ENCODE measurements at regions not wholly inside any gene's neighbourhood (a gene's known extent, or its start where the extent isn't known, plus 50 kb on each side); places are given as distances from the start of the nearest gene placed in this dataset.

- no peak for TF ChIP-seq CTCF (IDR thresholded peaks at IDR 0.05; ENCODE audit: low read depth, low read length)
- no peak for TF ChIP-seq POLR2A (IDR thresholded peaks at IDR 0.05; ENCODE audit: extremely low read depth, insufficient read length)
Observed at GRCh38 chr4:147064856-147065255, 119.2 kb upstream of the TTC29 start.
